IPS-20b (cell line): ENCODE measurements at regions not wholly inside any gene's neighbourhood (a gene's known extent, or its start where the extent isn't known, plus 50 kb on each side); places are given as distances from the start of the nearest gene placed in this dataset.

Experiments used
- H3K27ac ChIP-seq: one replicate; pipeline ENCODE4 v1.5.1; 2013; ENCODE audit warnings: low read length
- H3K27me3 ChIP-seq: 2 replicates; pipeline ENCODE4 v1.6.1; 2013; ENCODE audit warnings: mild to moderate bottlenecking, low read length, inconsistent platforms; ENCODE audit not compliant: insufficient read depth
- H3K36me3 ChIP-seq: 2 replicates; pipeline ENCODE4 v1.6.1; 2013; ENCODE audit warnings: low read depth, mild to moderate bottlenecking, inconsistent platforms, low read length, moderate library complexity; ENCODE audit not compliant: insufficient read depth
- H3K4me1 ChIP-seq: 2 replicates; pipeline ENCODE4 v1.6.1; 2013; ENCODE audit warnings: mild to moderate bottlenecking, control low read depth, inconsistent platforms, low read length, moderate library complexity; ENCODE audit not compliant: insufficient read depth
- H3K4me3 ChIP-seq: 2 replicates; pipeline ENCODE4 v1.5.1; 2013; ENCODE audit warnings: mild to moderate bottlenecking, low read length, inconsistent platforms
- H3K9ac ChIP-seq: 2 replicates; pipeline ENCODE4 v1.6.1; 2013; ENCODE audit warnings: low read depth, mild to moderate bottlenecking, inconsistent platforms, low read length, moderate library complexity
- H3K9me3 ChIP-seq: 2 replicates; pipeline ENCODE4 v1.6.1; 2013; ENCODE audit warnings: mild to moderate bottlenecking, low read depth, low read length, inconsistent platforms; ENCODE audit not compliant: insufficient read depth

GRCh38 chr11:92492372-92492771, 267.8 kb downstream of the FAT3 start:
- H3K27me3 ChIP-seq, result no peaks in the 10 kb centered on the region
- H3K4me3 ChIP-seq, result no peak overlapping the region
- H3K36me3 ChIP-seq, result no peaks in the 10 kb centered on the region
- no peaks in the 10 kb centered on the region for H3K9me3 ChIP-seq
- no peak overlapping the region for H3K9ac ChIP-seq
- no peak overlapping the region for H3K27ac ChIP-seq
- peaks cover 3% of the 10 kb centered on the region; the same call in 1 of the 2 replicates for H3K4me1 ChIP-seq

DNA sequence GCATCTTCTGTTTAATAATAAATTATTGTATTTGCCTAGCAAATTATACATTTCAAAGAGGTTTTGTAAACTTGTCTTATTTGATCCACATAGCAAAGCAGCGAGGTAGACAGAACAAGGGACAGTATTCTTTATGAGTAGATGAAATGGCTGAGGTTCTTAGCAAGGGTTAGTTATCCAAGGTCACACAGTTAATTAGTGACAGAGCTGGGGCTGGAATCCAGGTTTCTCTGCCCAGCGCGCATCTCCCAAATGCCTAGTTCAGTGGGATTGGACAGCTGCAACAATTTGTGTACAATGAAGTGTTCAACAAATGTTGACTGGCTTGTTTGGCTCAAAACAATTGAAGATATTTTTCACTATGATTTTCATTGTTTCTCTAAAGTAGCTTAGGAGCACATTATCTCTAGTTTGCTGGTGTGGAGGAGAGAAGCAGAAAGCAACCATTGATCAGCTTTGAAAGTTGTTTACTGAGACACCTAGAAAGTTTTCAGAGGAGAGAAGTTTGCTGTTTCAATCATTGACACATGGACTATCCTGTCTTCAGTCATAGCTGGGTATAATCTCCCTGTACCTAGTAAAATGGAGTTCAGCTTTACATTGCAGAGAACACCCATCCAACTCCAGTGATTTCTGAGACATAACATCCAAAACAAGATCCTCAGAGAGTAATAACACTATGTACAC, 270.6 kb downstream of the FAT3 start:
- Histone ChIP-seq H3K9me3 (no peaks in the 10 kb centered on the region), H3K4me1 (peaks cover 2% of the 10 kb centered on the region; the same call in 1 of the 2 replicates), H3K36me3 (no peaks in the 10 kb centered on the region), H3K27me3 (no peaks in the 10 kb centered on the region), H3K4me3 (no peak overlapping the region), H3K27ac (no peak overlapping the region), H3K9ac (no peak overlapping the region)

DNA sequence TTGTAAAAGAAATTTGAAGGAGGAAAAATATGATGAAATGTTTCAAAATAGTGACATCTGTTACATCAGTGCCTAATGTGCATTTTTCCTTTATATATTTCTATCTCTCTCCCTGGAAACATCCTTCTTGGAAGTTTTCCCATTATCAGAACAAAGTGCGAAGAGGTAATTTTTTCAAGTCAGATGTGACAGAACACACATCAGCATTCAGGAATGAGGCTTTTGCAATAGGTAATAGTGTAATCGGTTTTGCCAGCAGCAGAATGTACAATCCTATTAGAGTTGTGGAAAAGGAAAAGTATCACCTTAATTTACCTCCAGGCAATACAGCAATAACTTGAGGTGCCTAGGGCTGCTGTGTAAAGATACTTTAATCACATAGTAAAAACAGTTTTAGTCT, 275.8 kb downstream of the FAT3 start:
- Histone ChIP-seq H3K9me3 (no peaks in the 10 kb centered on the region), H3K4me3 (no peak overlapping the region), H3K27ac (no peak overlapping the region), H3K27me3 (no peaks in the 10 kb centered on the region), H3K36me3 (no peaks in the 10 kb centered on the region), H3K4me1 (peaks cover 3% of the 10 kb centered on the region; the same call in 1 of the 2 replicates), H3K9ac (no peak overlapping the region)

GRCh38 chr11:92501066-92501739, 276.6 kb downstream of the FAT3 start:
- Histone ChIP-seq H3K36me3 (no peaks in the 10 kb centered on the region), H3K27ac (no peak overlapping the region), H3K4me1 (peaks cover 6% of the 10 kb centered on the region), H3K27me3 (no peaks in the 10 kb centered on the region), H3K4me3 (no peak overlapping the region), H3K9ac (no peak overlapping the region), H3K9me3 (no peaks in the 10 kb centered on the region)

- Histone ChIP-seq H3K27ac (no peak overlapping the region), H3K4me3 (no peak overlapping the region), H3K9me3 (no peaks in the 10 kb centered on the region), H3K9ac (no peak overlapping the region), H3K27me3 (no peaks in the 10 kb centered on the region), H3K36me3 (no peaks in the 10 kb centered on the region), H3K4me1 (peaks cover 22% of the 10 kb centered on the region)
Measured at GRCh38 chr11:92504004-92504403, 279.4 kb downstream of the FAT3 start.

DNA sequence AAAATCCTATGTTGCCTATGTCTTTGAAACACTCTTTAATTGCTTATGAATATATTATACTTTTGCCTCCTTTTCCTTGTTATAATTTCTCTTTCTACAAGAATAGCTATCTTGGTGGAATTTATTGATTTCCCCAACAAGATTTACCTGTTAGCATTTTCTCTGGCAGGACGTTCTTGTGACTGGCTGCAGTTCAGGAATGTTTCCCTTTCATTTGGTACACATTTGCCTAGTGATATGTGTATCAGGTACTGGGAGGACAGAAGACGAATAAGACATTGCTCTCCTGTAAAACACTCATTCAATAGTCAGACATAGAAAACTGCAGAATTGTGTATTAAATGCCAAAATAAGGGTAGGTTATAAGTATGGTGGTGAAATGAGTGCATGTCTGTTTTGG, 279.9 kb downstream of the FAT3 start:
- H3K4me3 ChIP-seq, result no peak overlapping the region
- no peaks in the 10 kb centered on the region for H3K36me3 ChIP-seq
- H3K27me3 ChIP-seq, result no peaks in the 10 kb centered on the region
- no peak overlapping the region for H3K9ac ChIP-seq
- no peaks in the 10 kb centered on the region for H3K9me3 ChIP-seq
- H3K27ac ChIP-seq, result no peak overlapping the region
- H3K4me1 ChIP-seq, result peaks cover 22% of the 10 kb centered on the region

GRCh38 chr11:92505689-92506088, 281.1 kb downstream of the FAT3 start:
- Histone ChIP-seq H3K27me3 (no peaks in the 10 kb centered on the region), H3K27ac (no peak overlapping the region), H3K4me1 (peaks cover 29% of the 10 kb centered on the region), H3K4me3 (no peak overlapping the region), H3K36me3 (no peaks in the 10 kb centered on the region), H3K9me3 (no peaks in the 10 kb centered on the region), H3K9ac (no peak overlapping the region)

GRCh38 chr11:92506809-92507336, 282.3 kb downstream of the FAT3 start:
- Histone ChIP-seq H3K4me1 (peaks cover 39% of the 10 kb centered on the region), H3K36me3 (no peaks in the 10 kb centered on the region), H3K9ac (no peak overlapping the region; the same call in 1 of the 2 replicates), H3K27me3 (no peaks in the 10 kb centered on the region), H3K27ac (no peak overlapping the region), H3K9me3 (no peaks in the 10 kb centered on the region), H3K4me3 (peak overlapping the region; percentile 15; the same call in 1 of the 2 replicates)

GRCh38 chr11:92510591-92510990, 286.0 kb downstream of the FAT3 start:
- Histone ChIP-seq H3K9ac (no peak overlapping the region), H3K27ac (no peak overlapping the region), H3K4me3 (no peak overlapping the region), H3K36me3 (no peaks in the 10 kb centered on the region), H3K27me3 (no peaks in the 10 kb centered on the region), H3K4me1 (peaks cover 40% of the 10 kb centered on the region), H3K9me3 (no peaks in the 10 kb centered on the region)

DNA sequence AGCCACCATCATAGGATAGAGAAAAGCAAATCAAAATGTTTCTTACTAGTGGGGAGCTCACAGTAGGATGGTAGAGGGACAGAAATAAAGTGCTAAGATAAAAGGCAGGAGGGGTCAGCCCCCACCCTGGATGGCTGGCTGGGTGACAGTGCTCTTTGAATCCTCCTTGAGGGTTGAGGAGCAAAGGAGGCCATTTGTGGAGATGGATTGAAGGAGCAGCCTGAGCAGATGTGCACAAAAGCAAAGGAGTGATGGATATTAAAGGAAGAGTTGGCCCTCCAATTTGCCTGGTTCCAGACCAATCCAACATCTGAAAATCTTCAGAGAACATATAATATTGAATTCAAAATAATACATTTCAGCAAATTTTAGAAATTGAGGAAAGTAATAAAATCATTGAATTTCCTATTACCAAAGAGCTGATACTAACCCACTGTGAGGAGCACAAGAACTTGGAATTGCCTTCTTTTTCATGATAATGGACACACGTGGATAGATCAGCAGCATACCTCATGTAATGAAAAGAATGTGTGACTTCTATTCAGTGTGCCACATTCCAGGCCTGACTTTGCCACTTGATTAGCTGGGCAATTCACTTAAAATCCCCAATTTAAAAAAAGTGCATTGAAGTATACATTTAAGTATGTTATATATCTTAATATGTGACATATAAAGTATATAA, 287.0 kb downstream of the FAT3 start:
- H3K27me3 ChIP-seq, result no peaks in the 10 kb centered on the region
- no peaks in the 10 kb centered on the region for H3K36me3 ChIP-seq
- no peaks in the 10 kb centered on the region for H3K9me3 ChIP-seq
- peak overlapping the region; percentile 36; the same call in 1 of the 2 replicates for H3K4me3 ChIP-seq
- peaks cover 31% of the 10 kb centered on the region; the same call in 1 of the 2 replicates for H3K4me1 ChIP-seq
- H3K27ac ChIP-seq, result peak overlapping the region; percentile 53
- H3K9ac ChIP-seq, result peak overlapping the region; percentile 15; the same call in 1 of the 2 replicates

GRCh38 chr11:92512204-92512569, 287.6 kb downstream of the FAT3 start:
- peak overlapping the region; percentile 26; the same call in 1 of the 2 replicates for H3K4me3 ChIP-seq
- no peak overlapping the region for H3K27ac ChIP-seq
- peaks cover 26% of the 10 kb centered on the region; the same call in 1 of the 2 replicates for H3K4me1 ChIP-seq
- H3K36me3 ChIP-seq, result no peaks in the 10 kb centered on the region
- H3K27me3 ChIP-seq, result no peaks in the 10 kb centered on the region
- no peak overlapping the region for H3K9ac ChIP-seq
- H3K9me3 ChIP-seq, result no peaks in the 10 kb centered on the region
